Stimulated activated CD4-positive, alpha-beta T cell treated with anti-CD3 and anti-CD28 coated beads, Interleukin-15, amount 100 ng/mL, for 1 hour (primary cell): ENCODE measurements at regions not wholly inside any gene's neighbourhood (a gene's known extent, or its start where the extent isn't known, plus 50 kb on each side); places are given as distances from the start of the nearest gene placed in this dataset.

Source experiments
- DNase-seq, 2 donors: peaks; one replicate each; pipeline ENCODE4 v3.0.0-alpha.2; 2020; ENCODE audit warnings: low read depth in 1 of 2, low spot score in 1 of 2

GRCh38 chr16:55041540-55042234 is 111.0 kb downstream of the IRX5 start:
- no peak for DNase-seq

GRCh38 chr16:55042556-55043432 is 112.1 kb downstream of the IRX5 start:
- DNase-seq: no peak

- no peak for DNase-seq
Observed at GRCh38 chr16:55043499-55043898, 112.8 kb downstream of the IRX5 start.

GRCh38 chr16:55044201-55044975 is 113.7 kb downstream of the IRX5 start:
- no peak for DNase-seq

- DNase-seq: no peak
Observed at GRCh38 chr16:55045329-55045728, 114.7 kb downstream of the IRX5 start.

GRCh38 chr16:55045756-55046460 is 115.2 kb downstream of the IRX5 start:
- DNase-seq: no peak

- no peak for DNase-seq
Observed at GRCh38 chr16:55046513-55046912, 115.8 kb downstream of the IRX5 start.

GRCh38 chr16:55046916-55047315 is 116.3 kb downstream of the IRX5 start:
- no peak for DNase-seq

- no peak for DNase-seq
Observed at GRCh38 chr16:55047331-55047730, 116.7 kb downstream of the IRX5 start.

GRCh38 chr16:55047903-55048497 is 117.3 kb downstream of the IRX5 start:
- DNase-seq: no peak

- no peak for DNase-seq
Observed at GRCh38 chr16:55048745-55049144, 118.1 kb downstream of the IRX5 start.

GRCh38 chr16:55051571-55052347 is 121.1 kb downstream of the IRX5 start:
- no peak for DNase-seq

- DNase-seq: no peak
Observed at GRCh38 chr16:55052348-55052734, 121.7 kb downstream of the IRX5 start.

- DNase-seq: no peak
Observed at GRCh38 chr16:55052741-55053415, 122.2 kb downstream of the IRX5 start.

- DNase-seq: no peak
Observed at GRCh38 chr16:55055262-55055661, 124.6 kb downstream of the IRX5 start.

GRCh38 chr16:55056585-55057401 is 126.1 kb downstream of the IRX5 start:
- DNase-seq: no peak

- DNase-seq: no peak
Observed at GRCh38 chr16:55057866-55058265, 127.2 kb downstream of the IRX5 start.

GRCh38 chr16:55058576-55058975 is 127.9 kb downstream of the IRX5 start:
- no peak for DNase-seq

GRCh38 chr16:55059146-55059545 is 128.5 kb downstream of the IRX5 start:
- no peak for DNase-seq
